ENCODE measurements at regions not wholly inside any gene's neighbourhood (a gene's known extent, or its start where the extent isn't known, plus 50 kb on each side); places are given as distances from the start of the nearest gene placed in this dataset.

DNA sequence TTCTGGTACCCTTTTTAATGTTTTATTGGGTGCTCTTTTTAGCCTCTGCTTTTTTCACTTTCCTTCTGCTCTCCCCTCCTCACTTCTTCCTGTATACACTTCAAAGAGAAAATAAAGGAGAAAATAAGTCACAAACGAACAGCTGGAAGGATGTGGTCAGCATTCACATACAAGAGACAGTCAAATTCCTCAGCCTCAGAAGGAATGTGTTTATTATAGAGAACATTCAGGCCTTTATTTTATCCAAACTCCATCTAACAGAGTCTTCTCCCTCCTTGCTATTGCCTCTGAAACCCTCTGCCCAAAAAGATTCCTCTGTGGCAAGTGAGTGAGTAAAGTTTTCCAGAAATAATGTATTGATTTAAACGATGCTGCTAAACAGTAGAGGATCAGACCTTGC is 490.4 kb downstream of the FRK start:
- CTCF ChIA-PET, result no interaction called here
- POLR2A ChIA-PET (ENCODE audit: low non-redundant PET), result no interaction called here

DNA sequence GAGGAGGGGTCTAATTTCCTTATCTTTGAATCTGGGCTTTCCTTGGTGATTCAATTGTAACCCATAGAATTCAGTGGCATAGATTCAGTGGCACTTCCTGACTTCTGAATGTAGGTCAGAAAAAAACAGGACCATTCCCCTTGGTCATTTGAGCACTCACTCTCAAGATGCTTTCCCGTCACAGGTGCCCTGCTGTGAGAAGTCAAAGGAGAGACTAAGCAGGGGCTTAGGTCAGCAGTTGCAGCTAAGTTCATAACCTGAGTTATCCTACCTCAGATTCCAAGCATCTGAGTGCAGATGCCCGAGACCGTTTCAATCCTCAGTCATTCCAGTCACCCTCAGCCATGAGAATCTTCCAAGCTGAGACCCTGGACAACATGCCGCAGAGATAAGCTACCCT is 506.6 kb downstream of the FRK start:
- CTCF ChIA-PET, result no interaction called here
- TF ChIP-seq CTCF (conservative IDR thresholded peaks at IDR 0.05; ENCODE audit: low read depth, low read length) (no peak), EZH2 (IDR thresholded peaks at IDR 0.05; ENCODE audit: borderline replicate concordance, low read depth, low read length, poor library complexity, severe bottlenecking) (no peak)
- intact Hi-C loops (cut with micrococcal nuclease; ENCODE audit: unreplicated experiment), result no loop called here

More for the DNA sequence above, 490.4 kb downstream of the FRK start:
- TF ChIP-seq EZH2 (IDR thresholded peaks at IDR 0.05; ENCODE audit: borderline replicate concordance, low read depth, low read length, poor library complexity, severe bottlenecking) (no peak), CTCF (conservative IDR thresholded peaks at IDR 0.05; ENCODE audit: low read depth, low read length) (no peak)
- no peak overlapping the region for H3K4me3 ChIP-seq (ENCODE audit: low read depth, low read length, poor library complexity, severe bottlenecking)
- H3K36me3 ChIP-seq (ENCODE audit: insufficient read depth, low read length, poor library complexity, severe bottlenecking), result no peaks in the 10 kb centered on the region
- intact Hi-C loops (cut with micrococcal nuclease; ENCODE audit: unreplicated experiment), result no loop called here
- no peak for DNase-seq (ENCODE audit: low spot score)
- no peak overlapping the region for H3K27ac ChIP-seq (ENCODE audit: low read depth, low read length, poor library complexity, severe bottlenecking)
- H3K9me3 ChIP-seq (ENCODE audit: low read depth, low read length, poor library complexity, severe bottlenecking), result no peaks in the 10 kb centered on the region
- H3K4me1 ChIP-seq (ENCODE audit: insufficient read depth, low read length, poor library complexity, severe bottlenecking), result no peaks in the 10 kb centered on the region
- no TSS peak for BruUV-seq (replicated peaks)
- H3K27me3 ChIP-seq (replicated peaks; ENCODE audit: insufficient read depth, low read depth, low read length, poor library complexity), result no peaks in the 10 kb centered on the region

GRCh38 chr6:115551527-115551926 is 509.2 kb downstream of the FRK start:
- H3K27me3 ChIP-seq (replicated peaks; ENCODE audit: insufficient read depth, low read depth, low read length, poor library complexity), result no peaks in the 10 kb centered on the region
- TF ChIP-seq EZH2 (IDR thresholded peaks at IDR 0.05; ENCODE audit: borderline replicate concordance, low read depth, low read length, poor library complexity, severe bottlenecking), result no peak
- no peak for TF ChIP-seq CTCF (conservative IDR thresholded peaks at IDR 0.05; ENCODE audit: low read depth, low read length)
- CTCF ChIA-PET, result no interaction called here
- BruUV-seq (replicated peaks), result no TSS peak
- POLR2A ChIA-PET (ENCODE audit: low non-redundant PET), result no interaction called here
- H3K9me3 ChIP-seq (ENCODE audit: low read depth, low read length, poor library complexity, severe bottlenecking), result no peaks in the 10 kb centered on the region
- H3K4me1 ChIP-seq (ENCODE audit: insufficient read depth, low read length, poor library complexity, severe bottlenecking), result no peaks in the 10 kb centered on the region
- peak; percentile 9 for DNase-seq (ENCODE audit: low spot score)
- H3K36me3 ChIP-seq (ENCODE audit: insufficient read depth, low read length, poor library complexity, severe bottlenecking), result no peaks in the 10 kb centered on the region
- H3K27ac ChIP-seq (ENCODE audit: low read depth, low read length, poor library complexity, severe bottlenecking), result no peak overlapping the region
- intact Hi-C loops (cut with micrococcal nuclease; ENCODE audit: unreplicated experiment), result no loop called here
- no peak overlapping the region for H3K4me3 ChIP-seq (ENCODE audit: low read depth, low read length, poor library complexity, severe bottlenecking)

More for the DNA sequence above, 506.6 kb downstream of the FRK start:
- no peak overlapping the region for H3K4me3 ChIP-seq (ENCODE audit: low read depth, low read length, poor library complexity, severe bottlenecking)
- DNase-seq (ENCODE audit: low spot score), result no peak
- H3K9me3 ChIP-seq (ENCODE audit: low read depth, low read length, poor library complexity, severe bottlenecking), result no peaks in the 10 kb centered on the region
- no peaks in the 10 kb centered on the region for H3K36me3 ChIP-seq (ENCODE audit: insufficient read depth, low read length, poor library complexity, severe bottlenecking)
- H3K27me3 ChIP-seq (replicated peaks; ENCODE audit: insufficient read depth, low read depth, low read length, poor library complexity), result no peaks in the 10 kb centered on the region
- BruUV-seq (replicated peaks), result no TSS peak
- POLR2A ChIA-PET (ENCODE audit: low non-redundant PET), result no interaction called here
- H3K4me1 ChIP-seq (ENCODE audit: insufficient read depth, low read length, poor library complexity, severe bottlenecking), result no peaks in the 10 kb centered on the region
- H3K27ac ChIP-seq (ENCODE audit: low read depth, low read length, poor library complexity, severe bottlenecking), result no peak overlapping the region

Data from A673 (cell line).